GM12892 (cell line): ENCODE measurements at regions not wholly inside any gene's neighbourhood (a gene's known extent, or its start where the extent isn't known, plus 50 kb on each side); places are given as distances from the start of the nearest gene placed in this dataset.

Experiments
- POLR2A ChIP-seq: IDR thresholded peaks from 2 replicates; pipeline ENCODE4 v1.6.1; 2011; ENCODE audit warnings: low read depth, low read length, control low read depth
- POLR2AphosphoS5 ChIP-seq: IDR thresholded peaks from 2 replicates; pipeline ENCODE4 v1.6.1; 2011; ENCODE audit warnings: low read depth, low read length, control low read depth
- TAF1 ChIP-seq: IDR thresholded peaks from 2 replicates; pipeline ENCODE4 v1.6.1; 2011; ENCODE audit warnings: low read depth, mild to moderate bottlenecking, control low read depth, low read length, borderline replicate concordance

DNA sequence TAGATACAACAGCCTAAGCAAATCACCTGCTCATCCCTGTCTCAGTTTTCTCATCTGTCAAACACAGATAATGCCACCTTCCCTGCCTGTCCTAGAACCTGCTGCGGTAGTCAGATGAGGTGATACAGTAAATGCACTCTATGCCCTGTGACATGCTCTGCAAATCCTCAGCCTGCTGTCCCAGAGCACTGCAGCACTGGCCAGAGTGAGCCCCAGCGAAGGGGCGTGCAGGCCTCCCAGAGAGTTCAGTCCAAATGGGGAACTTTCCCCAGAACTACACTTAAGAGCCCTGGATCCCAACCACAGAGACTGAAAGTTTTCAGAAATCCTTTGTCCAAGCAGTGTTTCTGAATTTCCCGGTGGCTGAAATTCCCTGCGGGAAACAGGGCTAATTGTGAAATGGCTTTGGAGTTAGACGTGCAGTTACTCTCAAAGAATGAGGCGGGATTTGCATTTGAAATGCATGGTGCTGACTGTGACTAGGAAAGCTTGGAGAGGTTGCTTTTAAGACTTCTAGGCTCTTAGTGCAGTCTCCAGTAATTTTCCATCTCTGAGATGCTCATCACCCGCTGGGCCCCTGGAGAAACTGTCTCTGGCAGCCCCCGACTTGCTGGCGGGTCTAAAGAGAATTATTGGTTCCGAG lies 206.5 kb upstream of the AJAP1 start:
- TF ChIP-seq POLR2AphosphoS5 (no peak), POLR2A (no peak), TAF1 (no peak)
